Suprapubic skin (tissue), 4 donors: ENCODE measurements at regions not wholly inside any gene's neighbourhood (a gene's known extent, or its start where the extent isn't known, plus 50 kb on each side); places are given as distances from the start of the nearest gene placed in this dataset.
A peak's percentile ranks its signal among the peaks of the same experiment; 100 is the strongest.

Experiments used
- DNase-seq, 2 donors: peaks; one replicate each; pipeline ENCODE4 v3.0.0-alpha.2; 2019; ENCODE audit warnings: low spot score in 2 of 2
- H3K27ac ChIP-seq: fragments of 200-600 bp; sonication (generic); one replicate; pipeline ENCODE4 v1.5.1; 2019
- H3K27me3 ChIP-seq: fragments of 200-600 bp; sonication (generic); one replicate; pipeline ENCODE4 v1.5.1; 2019
- H3K36me3 ChIP-seq: fragments of 200-600 bp; sonication (generic); one replicate; pipeline ENCODE4 v1.5.1; 2019
- H3K4me1 ChIP-seq: fragments of 200-600 bp; sonication (generic); one replicate; pipeline ENCODE4 v1.5.1; 2019
- H3K4me3 ChIP-seq: fragments of 200-600 bp; sonication (generic); one replicate; pipeline ENCODE4 v1.5.1; 2019; ENCODE audit warnings: mild to moderate bottlenecking
- H3K9me3 ChIP-seq: fragments of 200-600 bp; sonication (generic); one replicate; pipeline ENCODE4 v1.5.1; 2019
- EP300 ChIP-seq: sonication (generic); formaldehyde crosslinking; IDR thresholded peaks from one replicate; pipeline ENCODE4 v1.6.1; 2017; ENCODE audit warnings: antibody characterized with exemption
- POLR2A ChIP-seq, 2 donors: fragments of 450-650 bp; IDR thresholded peaks; one replicate each; pipeline ENCODE4 v1.6.1; 2017; ENCODE audit warnings: antibody characterized with exemption in 2 of 2, mild to moderate bottlenecking in 2 of 2, moderate library complexity in 2 of 2
- POLR2AphosphoS5 ChIP-seq, 3 donors: sonication (generic); formaldehyde crosslinking; IDR thresholded peaks; one replicate each; pipeline ENCODE4 v1.6.1; 2017; ENCODE audit warnings: antibody characterized with exemption in 3 of 3
- WGBS: methylation state at CpG from one replicate; pipeline ENCODE4 v1.1.5; 2018; 5-methylcytosine and 5-hydroxymethylcytosine counted together
- TF ChIP-seq, protein P1 (sequence below), 2 donors: fragments of 200-600 bp in 1 of 2; fragments of 450-650 bp in 1 of 2; sonication (generic) in 1 of 2; IDR thresholded peaks; one replicate each; pipeline ENCODE4 v1.5.1; 2016 to 2019; ENCODE audit warnings: antibody characterized with exemption in 2 of 2, mild to moderate bottlenecking in 1 of 2, moderate library complexity in 1 of 2

DNA sequence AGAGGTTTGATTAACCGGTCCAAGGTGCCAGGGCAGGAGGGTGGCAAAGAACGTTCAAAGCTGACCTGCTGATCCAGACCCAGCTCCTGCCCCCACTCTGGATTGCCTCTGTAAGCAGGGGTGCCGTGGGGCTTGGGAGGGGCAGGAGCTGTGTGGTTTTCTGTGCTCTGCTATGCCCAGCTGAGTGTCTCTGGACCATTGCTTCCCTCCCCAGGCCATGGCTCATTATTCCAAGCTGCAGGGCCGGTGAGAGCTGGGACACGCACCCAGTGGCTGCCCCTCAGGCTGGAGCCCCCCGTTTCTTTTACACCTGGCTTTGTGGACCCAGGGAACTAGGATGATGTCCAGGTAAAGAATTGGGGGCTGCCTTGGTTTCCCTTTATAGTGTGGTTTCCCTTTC is 238.4 kb upstream of the HS6ST1 start:
- Histone ChIP-seq H3K9me3 (no peaks in the 10 kb centered on the region), H3K4me3 (no peak overlapping the region), H3K4me1 (no peaks in the 10 kb centered on the region), H3K36me3 (no peaks in the 10 kb centered on the region), H3K27me3 (no peaks in the 10 kb centered on the region), H3K27ac (no peak overlapping the region)
- TF ChIP-seq POLR2A (IDR thresholded peaks at IDR 0.05) (no peak), EP300 (no peak), POLR2AphosphoS5 (IDR thresholded peaks at IDR 0.05) (no peak)
- TF ChIP-seq, protein P1, sequence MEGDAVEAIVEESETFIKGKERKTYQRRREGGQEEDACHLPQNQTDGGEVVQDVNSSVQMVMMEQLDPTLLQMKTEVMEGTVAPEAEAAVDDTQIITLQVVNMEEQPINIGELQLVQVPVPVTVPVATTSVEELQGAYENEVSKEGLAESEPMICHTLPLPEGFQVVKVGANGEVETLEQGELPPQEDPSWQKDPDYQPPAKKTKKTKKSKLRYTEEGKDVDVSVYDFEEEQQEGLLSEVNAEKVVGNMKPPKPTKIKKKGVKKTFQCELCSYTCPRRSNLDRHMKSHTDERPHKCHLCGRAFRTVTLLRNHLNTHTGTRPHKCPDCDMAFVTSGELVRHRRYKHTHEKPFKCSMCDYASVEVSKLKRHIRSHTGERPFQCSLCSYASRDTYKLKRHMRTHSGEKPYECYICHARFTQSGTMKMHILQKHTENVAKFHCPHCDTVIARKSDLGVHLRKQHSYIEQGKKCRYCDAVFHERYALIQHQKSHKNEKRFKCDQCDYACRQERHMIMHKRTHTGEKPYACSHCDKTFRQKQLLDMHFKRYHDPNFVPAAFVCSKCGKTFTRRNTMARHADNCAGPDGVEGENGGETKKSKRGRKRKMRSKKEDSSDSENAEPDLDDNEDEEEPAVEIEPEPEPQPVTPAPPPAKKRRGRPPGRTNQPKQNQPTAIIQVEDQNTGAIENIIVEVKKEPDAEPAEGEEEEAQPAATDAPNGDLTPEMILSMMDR (IDR thresholded peaks at IDR 0.05): no peak
- DNase-seq: peak in 1 of 2 donors; percentile 57
- WGBS: 96% methylated on average over 6 of the region's 6 CpGs

DNA sequence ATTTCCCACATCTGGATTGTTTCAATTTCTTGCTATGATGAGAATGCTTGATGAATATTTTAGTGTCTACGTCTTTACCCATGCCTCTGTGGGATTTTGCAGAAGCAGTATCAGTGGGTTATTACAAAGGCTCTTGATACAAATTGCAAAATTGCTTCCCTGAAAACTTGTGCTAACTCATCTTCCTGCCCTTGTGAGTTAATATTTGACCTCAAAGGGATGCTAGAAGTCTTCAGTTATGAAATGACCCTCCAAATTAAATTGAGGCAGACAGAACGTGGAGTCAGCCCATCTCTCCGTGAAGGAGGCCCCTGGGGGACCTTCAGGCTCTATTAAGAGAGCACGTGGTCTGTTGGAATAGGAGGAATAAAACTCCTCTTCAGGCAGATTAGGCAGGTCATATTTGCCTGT is 239.2 kb upstream of the HS6ST1 start:
- peaks cover 3% of the 10 kb centered on the region for H3K4me1 ChIP-seq
- H3K4me3 ChIP-seq: no peak overlapping the region
- H3K27ac ChIP-seq: no peak overlapping the region
- whole genome bisulfite sequencing: 55% methylated on average over 4 of the region's 4 CpGs
- H3K36me3 ChIP-seq: no peaks in the 10 kb centered on the region
- H3K27me3 ChIP-seq: no peaks in the 10 kb centered on the region
- no peak for DNase-seq
- TF ChIP-seq EP300: no peak
- no peak for TF ChIP-seq POLR2A (IDR thresholded peaks at IDR 0.05)
- peak in 1 of 3 donors; percentile 14 for TF ChIP-seq POLR2AphosphoS5 (IDR thresholded peaks at IDR 0.05)
- TF ChIP-seq, protein P1 (IDR thresholded peaks at IDR 0.05): no peak
- H3K9me3 ChIP-seq: no peaks in the 10 kb centered on the region

DNA sequence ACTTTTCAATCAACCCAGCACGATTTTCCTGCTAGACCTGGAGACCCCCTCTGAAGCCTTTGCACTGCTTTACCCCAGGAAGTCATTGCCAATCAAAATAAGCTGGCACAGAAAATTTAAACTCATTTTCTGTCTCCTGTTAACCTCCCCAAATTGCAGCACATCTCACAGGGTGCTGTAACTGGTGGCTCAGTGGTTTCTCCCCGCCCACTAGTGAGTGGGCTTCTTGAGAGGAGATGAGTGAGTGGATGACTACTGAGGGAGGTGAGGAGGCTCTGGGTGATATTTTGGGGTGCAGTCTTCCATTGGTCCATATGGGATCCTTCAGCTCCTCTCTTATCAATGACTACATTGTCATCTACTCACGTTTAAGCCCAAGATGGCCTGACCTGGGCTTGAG is 239.8 kb upstream of the HS6ST1 start:
- TF ChIP-seq, protein P1 (IDR thresholded peaks at IDR 0.05): no peak
- TF ChIP-seq POLR2AphosphoS5 (IDR thresholded peaks at IDR 0.05) (no peak), POLR2A (IDR thresholded peaks at IDR 0.05) (no peak), EP300 (no peak)
- peaks cover 9% of the 10 kb centered on the region for H3K4me1 ChIP-seq
- WGBS: 77% methylated on average over 3 of the region's 3 CpGs
- no peaks in the 10 kb centered on the region for H3K36me3 ChIP-seq
- no peaks in the 10 kb centered on the region for H3K27me3 ChIP-seq
- no peak overlapping the region for H3K27ac ChIP-seq
- DNase-seq: no peak
- H3K9me3 ChIP-seq: no peaks in the 10 kb centered on the region
- no peak overlapping the region for H3K4me3 ChIP-seq

DNA sequence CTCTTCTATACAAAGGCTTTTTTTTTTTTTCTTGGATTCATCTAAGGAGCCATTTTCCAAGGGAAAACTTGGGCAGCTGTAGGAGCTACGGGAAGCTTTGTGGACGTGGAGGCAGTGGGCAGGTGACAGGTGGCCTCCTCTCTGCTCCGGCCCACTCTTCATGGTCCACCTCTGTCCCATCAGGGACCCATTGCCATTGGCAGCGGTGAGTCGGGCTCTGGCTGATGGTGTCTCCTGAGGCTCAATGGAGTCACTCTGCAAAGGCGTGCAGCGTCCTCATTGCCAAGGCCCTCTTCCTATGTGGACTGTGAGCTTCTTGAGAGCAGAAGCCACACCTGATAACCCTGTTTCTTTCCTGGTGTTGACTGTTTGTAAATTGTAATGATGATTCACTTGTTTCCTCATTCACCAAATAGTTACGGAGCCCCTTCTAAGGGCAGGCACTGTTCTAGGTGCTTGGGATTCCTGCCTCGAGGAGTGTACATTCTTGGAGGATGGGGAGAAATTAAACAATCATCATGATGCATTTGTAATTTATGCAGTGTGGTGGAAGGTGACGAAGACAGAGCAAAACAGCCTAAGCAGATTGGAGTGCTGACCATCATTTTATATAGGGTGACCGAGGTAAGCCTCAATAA is 240.3 kb upstream of the HS6ST1 start:
- no peak overlapping the region for H3K4me3 ChIP-seq
- DNase-seq: no peak
- no peak overlapping the region for H3K27ac ChIP-seq
- no peaks in the 10 kb centered on the region for H3K27me3 ChIP-seq
- WGBS: 93% methylated on average over 11 of the region's 11 CpGs
- TF ChIP-seq, protein P1 (IDR thresholded peaks at IDR 0.05): no peak
- TF ChIP-seq EP300 (no peak), POLR2A (IDR thresholded peaks at IDR 0.05) (no peak), POLR2AphosphoS5 (IDR thresholded peaks at IDR 0.05) (no peak)
- H3K9me3 ChIP-seq: no peaks in the 10 kb centered on the region
- H3K4me1 ChIP-seq: peaks cover 13% of the 10 kb centered on the region
- H3K36me3 ChIP-seq: no peaks in the 10 kb centered on the region

DNA sequence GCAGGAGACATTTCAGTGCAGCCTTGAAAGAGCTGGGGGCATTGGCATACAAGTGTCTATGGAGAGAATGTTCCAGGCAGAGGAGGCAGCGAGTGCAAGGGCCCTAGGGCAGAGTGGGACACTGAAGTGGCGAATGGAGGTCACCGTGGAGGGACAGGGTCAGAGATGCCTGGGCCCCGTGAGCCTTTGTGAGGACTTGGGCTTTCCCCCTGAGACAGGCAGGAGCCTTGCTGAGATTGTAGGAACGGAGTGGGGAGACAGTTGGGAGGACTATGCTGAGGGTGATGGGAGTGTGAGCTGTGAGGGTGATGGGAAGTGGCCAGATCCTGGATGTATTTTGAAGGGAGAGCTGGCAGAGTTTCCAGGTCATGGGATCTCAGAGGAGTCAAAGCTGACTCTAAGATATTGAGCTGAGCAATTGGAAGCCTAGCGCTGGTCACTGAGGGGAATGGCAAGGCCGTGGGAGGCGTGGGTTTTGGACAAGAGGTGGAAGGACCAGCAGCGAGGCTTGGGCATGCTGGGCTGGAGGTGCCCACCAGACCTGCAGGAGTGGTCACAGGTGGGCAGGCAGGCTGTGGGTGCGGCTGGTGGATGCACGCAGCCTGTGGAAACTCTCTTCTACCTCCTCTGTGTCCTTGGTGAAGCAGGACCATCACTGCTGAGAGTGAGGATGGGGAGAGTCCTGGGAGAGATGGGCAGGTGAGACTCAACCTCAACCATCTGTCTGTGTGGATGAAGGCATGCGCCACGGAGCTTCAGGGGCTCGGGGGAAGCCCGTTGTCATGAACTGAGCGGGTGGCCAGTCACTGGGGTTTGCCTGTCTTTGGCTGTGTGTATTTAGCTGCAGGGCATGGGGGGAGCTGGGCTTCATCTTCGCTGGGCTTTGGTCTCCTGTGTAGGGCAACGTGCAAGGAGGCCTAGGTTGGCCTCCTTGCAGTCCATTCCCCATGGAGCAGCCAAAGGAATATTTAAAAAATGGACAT is 241.2 kb upstream of the HS6ST1 start:
- Histone ChIP-seq H3K27ac (no peak overlapping the region), H3K4me3 (no peak overlapping the region), H3K36me3 (no peaks in the 10 kb centered on the region), H3K27me3 (no peaks in the 10 kb centered on the region), H3K9me3 (no peaks in the 10 kb centered on the region), H3K4me1 (peaks cover 14% of the 10 kb centered on the region)
- DNase-seq: no peak
- TF ChIP-seq POLR2AphosphoS5 (IDR thresholded peaks at IDR 0.05) (no peak), EP300 (no peak), POLR2A (IDR thresholded peaks at IDR 0.05) (no peak)
- TF ChIP-seq, protein P1 (IDR thresholded peaks at IDR 0.05): no peak
- WGBS: 95% methylated on average over 18 of the region's 18 CpGs
